ENCODE measurements at regions not wholly inside any gene's neighbourhood (a gene's known extent, or its start where the extent isn't known, plus 50 kb on each side); places are given as distances from the start of the nearest gene placed in this dataset.

GRCh38 chrX:97790850-97791249 is 907.1 kb downstream of the RPA4 start:
- no peak for DNase-seq
- intact Hi-C loops (cut with micrococcal nuclease) = no loop called here
- no TSS peak for BruUV-seq (replicated peaks)
- no peak overlapping the region for H3K27ac ChIP-seq (ENCODE audit: low read length)
- TF ChIP-seq EZH2phosphoT487 (IDR thresholded peaks at IDR 0.05; ENCODE audit: borderline replicate concordance, low read length) (no peak), EZH2 (IDR thresholded peaks at IDR 0.05; ENCODE audit: low read length, unreplicated experiment) (no peak), CTCF (conservative IDR thresholded peaks at IDR 0.05; ENCODE audit: low read depth, low read length) (no peak)
- no peaks in the 10 kb centered on the region for H3K27me3 ChIP-seq (ENCODE audit: low read length)
- ChIA-PET POLR2A (ENCODE audit: unreplicated experiment) (no interaction called here), CTCF (no interaction called here)
- H2AFZ ChIP-seq (ENCODE audit: low read length) = no peak overlapping the region
- no peaks in the 10 kb centered on the region for H3K36me3 ChIP-seq (ENCODE audit: low read depth, low read length)
- no peak for ATAC-seq
- no peaks in the 10 kb centered on the region for H3K9me2 ChIP-seq (replicated peaks; ENCODE audit: low read length)
- no peaks in the 10 kb centered on the region for H3K79me2 ChIP-seq (ENCODE audit: low read length)
- H3F3A ChIP-seq (ENCODE audit: low read length, unreplicated experiment) = no peaks in the 10 kb centered on the region
- no peaks in the 10 kb centered on the region for H4K20me1 ChIP-seq (ENCODE audit: low read length)
- H3K4me2 ChIP-seq (ENCODE audit: low read length) = no peak overlapping the region
- no peaks in the 10 kb centered on the region for H3K4me1 ChIP-seq (ENCODE audit: insufficient read depth, low read length)
- H3K9ac ChIP-seq (ENCODE audit: low read length) = no peak overlapping the region
- no peak overlapping the region for H3K4me3 ChIP-seq (ENCODE audit: low read length)
- H3K9me3 ChIP-seq (ENCODE audit: low read length) = no peaks in the 10 kb centered on the region

GRCh38 chrX:97797076-97797475 is 913.4 kb downstream of the RPA4 start:
- Histone ChIP-seq H3F3A (ENCODE audit: low read length, unreplicated experiment) (no peaks in the 10 kb centered on the region), H3K9ac (ENCODE audit: low read length) (no peak overlapping the region), H3K9me3 (ENCODE audit: low read length) (no peaks in the 10 kb centered on the region), H3K36me3 (ENCODE audit: low read depth, low read length) (no peaks in the 10 kb centered on the region), H3K4me3 (ENCODE audit: low read length) (no peak overlapping the region), H2AFZ (ENCODE audit: low read length) (no peak overlapping the region), H3K27ac (ENCODE audit: low read length) (no peak overlapping the region), H4K20me1 (ENCODE audit: low read length) (no peaks in the 10 kb centered on the region), H3K79me2 (ENCODE audit: low read length) (no peaks in the 10 kb centered on the region), H3K4me1 (ENCODE audit: insufficient read depth, low read length) (no peaks in the 10 kb centered on the region), H3K27me3 (ENCODE audit: low read length) (no peaks in the 10 kb centered on the region), H3K9me2 (replicated peaks; ENCODE audit: low read length) (no peaks in the 10 kb centered on the region), H3K4me2 (ENCODE audit: low read length) (no peak overlapping the region)
- ChIA-PET POLR2A (ENCODE audit: unreplicated experiment) (no interaction called here), CTCF (no interaction called here)
- ATAC-seq = no peak
- no peak for TF ChIP-seq EZH2phosphoT487 (IDR thresholded peaks at IDR 0.05; ENCODE audit: borderline replicate concordance, low read length)
- no peak for TF ChIP-seq CTCF (conservative IDR thresholded peaks at IDR 0.05; ENCODE audit: low read depth, low read length)
- TF ChIP-seq EZH2 (IDR thresholded peaks at IDR 0.05; ENCODE audit: low read length, unreplicated experiment) = no peak
- DNase-seq = no peak
- no TSS peak for BruUV-seq (replicated peaks)
- intact Hi-C loops (cut with micrococcal nuclease) = no loop called here

GRCh38 chrX:97806238-97806637 is 922.5 kb downstream of the RPA4 start:
- ATAC-seq = peak; percentile 81
- ChIA-PET POLR2A (ENCODE audit: unreplicated experiment) (no interaction called here), CTCF (no interaction called here)
- peak overlapping the region; percentile 91 for H2AFZ ChIP-seq (ENCODE audit: low read length)
- DNase-seq = peak; percentile 67
- H3K79me2 ChIP-seq (ENCODE audit: low read length) = no peaks in the 10 kb centered on the region
- BruUV-seq (replicated peaks) = no TSS peak
- H4K20me1 ChIP-seq (ENCODE audit: low read length) = no peaks in the 10 kb centered on the region
- peak overlapping the region; percentile 58; the same call in 1 of the 2 replicates for H3K4me3 ChIP-seq (ENCODE audit: low read length)
- H3F3A ChIP-seq (ENCODE audit: low read length, unreplicated experiment) = no peaks in the 10 kb centered on the region
- no peaks in the 10 kb centered on the region for H3K9me2 ChIP-seq (replicated peaks; ENCODE audit: low read length)
- peak overlapping the region; percentile 71 for H3K4me2 ChIP-seq (ENCODE audit: low read length)
- H3K9ac ChIP-seq (ENCODE audit: low read length) = 0 out of 2 replicates have a peak overlapping the region, but pooled peaks have one; percentile 13
- no peaks in the 10 kb centered on the region for H3K4me1 ChIP-seq (ENCODE audit: insufficient read depth, low read length)
- H3K27ac ChIP-seq (ENCODE audit: low read length) = no peak overlapping the region
- no peaks in the 10 kb centered on the region for H3K9me3 ChIP-seq (ENCODE audit: low read length)
- no peak for TF ChIP-seq CTCF (conservative IDR thresholded peaks at IDR 0.05; ENCODE audit: low read depth, low read length)
- TF ChIP-seq EZH2 (IDR thresholded peaks at IDR 0.05; ENCODE audit: low read length, unreplicated experiment) = no peak
- TF ChIP-seq EZH2phosphoT487 (IDR thresholded peaks at IDR 0.05; ENCODE audit: borderline replicate concordance, low read length) = no peak
- intact Hi-C loops (cut with micrococcal nuclease) = no loop called here
- H3K27me3 ChIP-seq (ENCODE audit: low read length) = no peaks in the 10 kb centered on the region
- no peaks in the 10 kb centered on the region for H3K36me3 ChIP-seq (ENCODE audit: low read depth, low read length)
